ENCODE measurements at regions not wholly inside any gene's neighbourhood (a gene's known extent, or its start where the extent isn't known, plus 50 kb on each side); places are given as distances from the start of the nearest gene placed in this dataset.

GRCh38 chr10:126847666-126848065 is 57.6 kb upstream of the DOCK1 start:
- no peak for DNase-seq (ENCODE audit: low read depth, low spot score)

- DNase-seq (ENCODE audit: low read depth, low spot score), result no peak
Measured at GRCh38 chr10:126849646-126850045, 55.6 kb upstream of the DOCK1 start.

GRCh38 chr10:126851414-126852108 is 53.7 kb upstream of the DOCK1 start:
- DNase-seq (ENCODE audit: low read depth, low spot score), result no peak

- DNase-seq (ENCODE audit: low read depth, low spot score), result no peak
Measured at GRCh38 chr10:126854726-126855495, 50.3 kb upstream of the DOCK1 start.
